ENCODE measurements at regions not wholly inside any gene's neighbourhood (a gene's known extent, or its start where the extent isn't known, plus 50 kb on each side); places are given as distances from the start of the nearest gene placed in this dataset.

DNA sequence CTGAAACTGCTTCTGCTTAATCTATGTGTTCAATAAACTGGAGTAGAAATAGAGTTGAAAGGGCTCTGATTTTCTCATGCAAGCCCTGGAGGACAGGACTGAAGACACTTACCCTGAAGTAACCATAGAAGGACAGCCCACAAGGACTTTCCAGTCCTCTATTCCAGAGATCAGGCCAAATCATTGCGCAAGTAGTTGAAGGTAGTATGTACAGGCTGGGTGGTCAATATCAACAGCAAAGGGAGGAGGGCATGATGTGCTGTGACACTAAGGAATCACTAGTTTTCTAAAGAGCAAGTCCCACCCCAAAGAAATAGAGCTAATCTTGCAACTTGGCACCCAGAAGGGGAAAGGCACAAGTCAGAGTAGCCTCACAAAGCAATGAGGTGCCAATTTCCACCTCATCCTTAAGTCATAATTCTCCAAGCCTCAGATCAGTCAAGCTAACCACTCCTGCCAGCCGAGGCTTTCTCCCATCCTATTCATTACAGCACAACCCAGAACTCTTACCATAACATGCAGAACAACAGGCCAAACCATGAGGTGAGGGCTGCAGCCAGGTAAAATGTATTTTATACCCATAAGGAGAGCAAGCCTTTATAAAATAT is 533.5 kb downstream of the TNS1 start:
- no peak for DNase-seq

DNA sequence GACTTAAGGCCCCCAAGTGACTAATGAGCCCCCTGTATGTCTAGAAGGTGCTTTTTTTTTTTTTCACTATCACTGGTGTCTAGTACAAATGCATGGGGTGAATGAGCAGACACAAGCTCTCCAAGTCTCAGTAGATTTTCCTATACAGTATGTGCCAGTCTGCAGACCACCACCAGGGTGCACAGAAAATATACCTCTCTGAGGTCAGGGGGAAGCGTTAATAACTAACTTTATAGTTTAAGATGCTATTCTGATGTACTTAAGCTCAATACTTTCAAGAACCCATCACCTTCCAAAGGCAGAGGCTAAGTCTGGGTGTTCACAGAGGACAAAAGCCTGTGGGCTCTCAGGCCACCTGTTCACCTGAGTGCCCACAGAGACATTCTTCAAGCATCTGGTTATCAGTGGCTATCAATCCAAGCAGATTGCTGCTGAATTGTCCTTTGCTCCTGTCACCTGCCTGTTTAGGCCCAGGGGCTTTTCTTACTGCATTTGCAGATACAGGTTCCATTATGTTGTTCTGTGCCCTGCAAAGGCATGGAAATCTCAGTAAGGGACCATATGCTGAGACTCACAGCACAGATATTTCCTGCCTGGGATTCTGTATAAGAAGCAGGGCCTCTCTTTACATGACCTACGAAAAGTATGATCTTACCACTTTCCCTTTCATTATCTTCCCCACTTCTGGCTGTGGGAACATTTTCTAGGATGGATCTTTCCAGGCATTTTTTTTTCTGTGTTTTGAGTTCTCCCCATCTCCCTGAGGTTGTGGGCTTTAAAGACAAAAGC is 534.6 kb downstream of the TNS1 start:
- DNase-seq: no peak

DNA sequence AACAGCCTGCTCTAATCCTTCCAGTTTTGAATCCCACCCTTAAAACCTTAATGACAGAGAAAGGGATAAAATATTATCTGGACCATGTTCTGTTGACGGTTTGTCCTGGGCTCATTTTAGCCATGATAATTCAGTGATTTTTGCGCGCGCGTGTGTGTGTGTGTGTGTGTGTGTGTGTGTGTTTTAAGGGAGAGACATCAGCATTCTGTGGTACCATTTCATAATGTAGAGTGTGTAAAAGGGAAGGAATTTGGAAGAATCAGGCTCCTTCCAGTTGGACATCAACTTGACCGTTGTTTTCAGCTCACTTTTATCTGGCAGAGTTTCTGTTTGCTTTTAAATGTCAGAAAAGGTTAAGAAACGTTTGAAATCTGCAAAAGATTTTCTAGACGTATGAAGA is 535.5 kb downstream of the TNS1 start:
- no peak for DNase-seq

DNA sequence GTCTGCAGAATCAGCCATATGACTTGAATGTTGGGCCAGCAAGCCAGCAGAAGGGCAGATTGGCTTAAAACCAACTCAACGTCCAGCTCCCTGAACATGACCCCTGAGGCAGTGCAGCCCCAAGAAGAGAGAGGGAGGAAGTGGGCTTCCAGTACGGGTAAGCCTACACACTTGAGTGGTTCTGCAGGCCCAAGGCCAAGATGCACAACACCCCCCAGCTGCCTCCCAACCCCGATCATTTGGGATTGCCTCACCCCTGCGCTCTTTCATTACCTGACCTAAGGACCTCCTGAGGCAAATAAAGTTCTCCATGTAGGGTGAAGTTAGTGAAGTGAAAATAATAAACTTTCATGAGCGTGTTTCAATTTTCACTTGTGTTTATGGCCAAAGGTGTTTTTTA is 536.0 kb downstream of the TNS1 start:
- DNase-seq: no peak

DNA sequence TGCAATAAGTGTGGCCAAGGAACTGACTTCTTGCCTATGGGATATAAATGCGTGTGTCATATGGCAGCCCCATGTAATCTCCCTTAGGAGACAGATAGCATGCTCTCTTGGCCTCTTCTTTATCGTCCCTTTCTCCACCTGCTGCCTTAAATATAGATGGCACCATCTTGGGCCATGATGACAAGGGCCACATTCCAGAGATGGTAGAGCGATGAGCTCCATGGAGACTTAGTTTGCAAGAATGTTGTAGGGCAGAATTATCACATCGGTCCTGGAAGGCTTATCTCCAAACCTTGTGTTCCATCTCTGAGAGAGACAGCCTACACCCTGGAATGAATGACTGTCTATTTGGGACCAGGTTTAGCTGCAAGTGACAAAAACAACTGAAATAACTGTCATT is 536.7 kb downstream of the TNS1 start:
- DNase-seq: no peak

DNA sequence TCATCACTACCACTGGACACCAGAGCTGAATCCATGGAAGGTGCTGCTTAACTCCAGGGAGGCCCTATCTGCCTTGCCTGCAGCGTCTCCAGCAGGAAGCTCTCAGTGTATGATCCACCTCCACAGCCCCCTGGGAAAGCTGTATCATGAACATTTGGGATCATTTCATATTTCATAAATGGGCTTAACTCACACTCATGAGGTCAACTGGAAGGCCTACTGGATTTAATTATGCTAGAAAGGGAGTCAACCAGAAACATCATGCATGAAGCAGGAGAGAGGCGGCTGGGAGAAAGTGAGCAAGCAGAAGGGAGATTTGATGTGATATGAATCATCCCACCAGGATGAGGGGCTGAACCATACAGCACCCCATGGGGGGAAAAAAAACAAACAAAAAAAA is 537.7 kb downstream of the TNS1 start:
- DNase-seq: no peak

DNA sequence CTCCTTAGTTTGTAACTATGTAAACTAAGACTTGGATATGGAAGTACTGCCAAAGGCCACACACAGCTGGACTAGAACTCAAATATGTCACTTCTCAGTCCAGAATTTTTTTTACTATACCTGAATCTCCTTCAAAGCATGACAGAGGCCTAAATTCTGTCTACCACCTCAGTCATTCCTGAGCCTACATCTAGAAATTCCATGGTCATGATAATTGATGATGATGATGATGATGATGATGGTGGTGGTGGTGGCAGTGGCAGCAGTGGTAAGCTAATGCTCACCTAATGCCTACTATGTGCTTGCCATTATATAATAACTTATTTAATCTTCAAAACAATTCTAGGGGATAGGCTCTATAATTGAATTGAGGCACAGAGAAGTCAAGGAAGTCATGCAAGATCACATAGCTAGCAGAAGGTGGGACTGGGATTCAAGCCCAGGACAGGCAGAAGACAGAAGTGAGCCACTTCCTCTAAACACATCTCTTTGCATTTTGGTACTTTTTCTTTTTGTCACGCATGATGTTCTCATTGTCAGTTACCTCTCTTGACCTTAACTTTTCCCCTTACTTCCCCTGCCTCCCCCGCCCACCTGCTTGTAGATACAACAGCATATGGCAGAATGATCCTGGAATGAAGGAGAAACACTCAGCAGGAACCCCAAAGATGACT is 539.3 kb downstream of the TNS1 start:
- DNase-seq: no peak

DNA sequence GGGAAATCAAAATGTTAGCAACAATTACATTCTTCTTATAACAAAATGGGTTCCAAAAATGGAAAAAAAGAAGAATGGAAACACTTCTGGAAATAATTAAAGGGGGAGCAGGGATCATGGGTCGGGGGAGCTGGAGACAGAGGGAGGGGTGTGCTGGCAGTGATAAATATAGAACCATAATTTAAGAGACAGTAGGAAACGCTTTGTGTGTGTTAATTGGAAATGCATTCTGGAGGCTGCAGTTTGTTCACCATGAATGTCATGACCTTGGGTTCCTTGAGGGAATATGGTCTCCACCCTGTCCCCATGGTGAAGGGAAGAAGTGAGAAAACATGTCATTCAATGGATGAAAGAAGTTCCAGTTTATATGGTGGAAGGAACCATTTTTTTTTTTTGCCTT is 540.7 kb downstream of the TNS1 start:
- no peak for DNase-seq

DNA sequence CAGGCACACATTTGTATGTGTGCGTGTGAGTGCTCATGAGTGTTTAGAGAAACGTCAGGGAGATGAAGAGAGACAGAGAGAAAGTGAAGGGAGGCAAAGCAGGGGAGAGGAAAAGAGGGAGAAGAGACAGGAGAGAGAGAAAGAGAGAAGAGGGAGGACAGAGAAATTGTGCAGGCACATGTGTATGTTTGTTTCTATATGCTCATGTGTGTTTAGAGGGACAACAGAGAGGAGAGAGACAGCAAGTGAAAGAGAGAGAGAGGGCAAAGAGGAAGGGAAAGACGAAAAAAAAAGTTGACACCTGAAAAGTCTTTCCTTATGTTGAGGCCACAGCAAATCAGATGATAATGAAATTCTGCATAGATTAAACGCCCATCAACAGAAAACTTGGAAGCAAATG is 541.1 kb downstream of the TNS1 start:
- DNase-seq: no peak

DNA sequence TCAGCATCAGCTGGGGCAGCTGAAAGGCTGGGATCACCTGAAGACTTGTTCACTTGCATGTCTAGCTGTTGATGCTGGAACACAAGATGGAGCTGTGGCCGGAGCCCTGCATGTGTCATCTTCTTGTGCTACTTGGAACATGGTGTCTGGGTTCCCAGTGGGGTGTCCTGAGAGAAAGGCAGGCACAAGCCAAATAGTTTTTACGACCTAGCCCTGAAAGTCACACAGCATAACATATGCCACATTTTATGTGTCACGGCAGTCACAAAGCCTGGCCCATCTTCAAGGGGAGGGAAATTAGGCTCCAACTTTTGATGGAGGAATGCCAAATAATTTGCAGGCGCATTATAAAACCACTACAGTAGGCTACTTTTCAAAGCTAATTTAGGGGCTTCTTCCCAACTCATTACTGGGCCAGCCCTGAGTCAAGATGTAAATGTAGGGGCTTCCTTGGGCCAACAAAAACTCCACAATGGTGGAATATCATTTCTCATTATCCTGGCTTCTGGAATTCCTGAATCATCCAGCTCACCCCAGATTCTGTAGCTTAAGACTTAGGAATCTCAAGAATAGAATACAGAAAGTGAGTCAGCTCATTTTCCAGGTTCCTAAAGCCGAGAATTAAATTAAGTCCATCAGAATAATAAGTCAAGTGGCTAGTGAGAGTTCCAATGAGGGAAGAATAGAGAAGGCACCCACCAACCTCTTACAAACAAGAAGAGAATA is 543.0 kb downstream of the TNS1 start:
- DNase-seq: no peak

DNA sequence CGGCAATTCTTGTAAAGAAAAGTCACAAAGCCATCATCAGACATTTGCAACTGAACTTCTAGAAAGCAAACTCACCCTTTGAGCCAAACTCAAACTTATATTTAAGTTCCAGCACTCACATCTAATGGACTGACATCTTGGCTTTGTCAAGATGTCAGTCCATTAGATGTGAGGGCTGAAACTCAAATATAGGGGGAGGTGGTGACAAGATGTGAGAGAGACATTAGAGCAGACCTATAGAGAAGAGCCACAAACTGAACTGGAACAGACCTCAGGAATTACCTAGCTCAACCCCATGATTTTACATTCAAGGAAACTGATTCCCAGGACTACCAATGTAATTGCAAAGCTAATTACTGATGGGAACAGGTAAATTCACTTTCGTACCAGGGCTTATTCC is 543.8 kb downstream of the TNS1 start:
- no peak for DNase-seq

DNA sequence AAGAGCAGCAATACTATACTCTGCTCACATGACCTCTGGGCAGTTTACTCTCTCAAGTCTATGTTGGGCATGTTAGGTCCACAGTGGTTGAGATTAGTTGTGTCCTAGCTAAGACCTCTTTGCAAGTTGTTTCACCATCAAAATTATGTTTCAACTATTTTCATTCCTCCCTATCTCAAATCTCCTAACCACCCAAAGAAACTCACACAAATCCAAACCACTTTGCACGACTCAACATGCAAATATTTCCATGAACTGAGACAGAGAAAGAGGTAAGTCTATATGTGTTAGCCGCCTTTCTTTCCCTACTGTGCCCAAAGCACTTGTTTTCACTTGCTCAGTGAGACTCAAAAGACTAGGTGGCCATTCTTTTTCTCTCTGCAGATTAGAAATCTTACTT is 546.8 kb downstream of the TNS1 start:
- no peak for DNase-seq

DNA sequence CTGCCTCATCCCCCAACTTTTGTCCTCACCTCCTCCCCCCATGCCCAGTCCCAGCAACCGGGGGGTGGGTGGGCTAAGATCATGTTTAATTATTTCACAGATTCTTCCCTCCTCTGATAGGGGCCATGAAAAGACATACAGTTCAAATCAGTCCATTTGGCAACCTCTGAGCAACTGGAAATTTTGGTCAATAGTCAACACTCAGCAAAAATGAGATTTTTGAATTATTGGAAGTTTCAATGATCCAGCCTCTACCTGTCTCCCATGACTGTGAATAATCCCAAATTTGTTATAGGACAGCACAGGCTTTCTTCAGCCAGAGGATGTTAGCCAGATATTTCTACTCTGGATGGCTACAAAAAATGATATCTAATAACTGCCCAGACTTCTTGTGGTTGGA is 549.9 kb downstream of the TNS1 start:
- DNase-seq: no peak

DNA sequence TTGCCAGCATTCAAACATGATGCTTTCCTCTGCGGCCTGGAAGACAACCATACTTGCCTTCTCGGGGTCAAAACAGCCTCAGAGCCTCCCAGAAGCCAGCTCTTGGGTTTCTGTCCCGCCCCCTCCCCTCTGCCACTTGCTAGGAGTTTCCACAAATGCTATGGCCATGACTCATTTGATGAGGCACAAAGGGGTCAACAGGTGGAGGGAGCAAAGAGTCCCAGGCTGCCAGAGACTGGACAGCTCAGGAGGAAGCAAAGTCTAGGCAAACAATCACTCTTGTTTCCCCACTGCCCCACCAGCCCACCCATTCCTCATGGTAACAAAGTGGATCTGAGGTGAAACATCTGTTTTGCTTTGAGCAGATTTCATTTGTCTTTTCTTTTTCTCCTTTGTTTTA is 551.1 kb downstream of the TNS1 start:
- no peak for DNase-seq

DNA sequence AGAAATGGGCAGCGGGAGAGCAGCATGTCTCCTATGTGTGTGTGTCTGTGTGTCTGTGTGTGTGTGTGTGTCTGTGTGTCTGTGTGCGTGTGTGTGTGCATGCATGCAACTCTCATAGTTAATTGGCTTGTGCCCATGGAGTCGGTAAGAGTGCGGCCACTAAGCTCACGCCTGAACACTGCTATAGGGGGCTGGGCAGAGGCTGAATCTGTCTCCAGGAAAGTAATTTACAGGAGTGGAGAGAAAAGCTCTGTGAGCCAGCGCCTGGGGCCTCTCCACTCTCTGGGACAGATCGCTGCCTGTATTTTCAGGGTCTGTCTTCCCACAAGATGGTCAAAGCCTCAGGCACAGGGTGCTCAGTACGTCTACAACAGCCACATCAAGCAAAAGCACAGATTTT is 553.4 kb downstream of the TNS1 start:
- no peak for DNase-seq

DNA sequence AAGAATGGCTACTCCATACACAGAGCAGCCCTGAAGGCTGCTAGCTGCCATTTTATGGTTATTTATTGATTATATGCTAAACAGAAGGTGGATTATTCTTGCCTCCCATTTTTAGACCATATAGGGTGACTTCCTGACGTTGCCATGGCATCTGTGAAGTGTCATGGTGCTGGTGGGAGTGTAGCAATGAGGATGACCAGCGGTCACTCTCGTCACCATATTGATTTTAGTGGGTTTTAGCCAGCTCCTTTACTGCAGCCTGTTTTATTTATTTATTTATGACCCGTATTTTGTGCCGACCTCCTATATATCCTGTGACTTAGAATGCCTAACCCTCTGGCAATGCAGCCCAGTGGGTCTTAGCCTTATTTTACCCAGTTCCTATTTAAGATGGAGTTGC is 553.9 kb downstream of the TNS1 start:
- DNase-seq: no peak

DNA sequence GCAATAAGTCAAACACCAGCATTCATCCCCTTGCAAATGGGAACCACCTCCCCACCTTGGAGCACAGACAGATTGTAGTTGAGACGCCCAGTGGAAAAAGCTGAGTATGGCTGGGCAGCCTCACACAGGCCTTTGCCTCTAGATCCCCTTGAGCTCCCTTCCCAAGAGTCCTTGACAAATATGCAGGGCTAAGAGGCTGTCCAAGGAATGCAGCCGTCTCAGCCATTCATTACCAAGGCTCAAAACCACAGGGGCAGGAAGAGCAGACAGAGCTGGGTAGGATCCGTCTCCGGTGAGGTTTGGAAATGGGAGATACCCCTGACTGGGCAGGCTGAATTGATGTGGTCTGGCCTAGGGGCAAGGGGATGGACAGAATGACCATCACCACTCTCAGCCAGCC is 557.1 kb downstream of the TNS1 start:
- DNase-seq: no peak

DNA sequence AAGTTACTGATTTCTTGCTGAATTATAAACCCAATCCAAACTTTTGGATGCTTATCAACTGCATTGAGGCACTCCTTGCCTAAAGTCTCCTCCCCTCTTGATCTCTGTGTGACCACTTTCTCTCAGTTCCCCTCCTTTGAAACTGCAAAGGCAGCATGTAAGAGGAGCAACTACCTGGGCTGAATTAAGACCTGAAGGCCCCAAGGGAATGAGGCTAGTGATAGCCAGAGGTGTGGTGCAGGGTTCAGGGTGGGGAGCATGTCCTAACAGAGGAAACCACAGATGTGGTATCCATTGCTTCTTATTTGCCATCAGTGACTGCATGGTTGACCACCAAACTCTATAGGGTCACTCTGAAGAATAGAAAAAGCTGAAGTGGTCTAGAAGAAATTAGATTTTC is 557.9 kb downstream of the TNS1 start:
- no peak for DNase-seq

DNA sequence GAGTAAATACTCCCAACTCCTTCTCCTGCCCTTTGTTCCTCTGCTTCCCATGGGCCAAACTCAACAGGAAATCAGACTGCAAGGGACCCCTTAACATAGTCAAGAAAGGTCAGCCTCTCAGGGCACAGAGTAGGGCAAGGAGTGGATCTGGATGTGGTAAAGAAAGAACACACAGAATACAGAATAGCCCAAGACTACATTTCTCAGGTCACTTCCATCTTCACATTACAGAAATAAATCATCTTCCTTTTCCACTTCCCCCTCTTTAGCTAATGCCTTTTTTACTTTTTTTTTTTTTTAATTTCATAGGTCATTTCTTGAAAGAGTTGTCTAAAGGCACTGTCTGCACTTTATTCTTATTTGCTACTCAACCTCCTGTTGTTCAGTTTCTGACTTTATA is 558.3 kb downstream of the TNS1 start:
- no peak for DNase-seq

DNA sequence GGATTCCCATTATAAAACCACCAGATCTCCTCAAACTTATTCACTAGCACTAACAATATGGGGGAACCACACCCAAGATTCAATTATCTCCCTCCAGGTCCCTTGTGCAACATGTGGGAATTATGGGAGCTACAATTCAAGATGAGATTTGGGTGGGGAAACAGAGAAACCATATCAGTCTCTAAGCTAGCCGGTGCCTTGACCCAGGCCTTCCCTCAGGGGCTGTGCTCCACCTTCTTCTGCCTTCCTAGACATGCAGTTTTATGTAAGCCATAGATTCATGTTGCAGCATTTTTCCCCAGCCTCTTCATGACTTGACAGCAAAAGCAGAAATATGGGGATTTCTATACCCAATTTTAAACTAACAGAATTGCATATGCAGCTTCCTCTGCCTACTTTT is 559.2 kb downstream of the TNS1 start:
- DNase-seq: no peak

DNA sequence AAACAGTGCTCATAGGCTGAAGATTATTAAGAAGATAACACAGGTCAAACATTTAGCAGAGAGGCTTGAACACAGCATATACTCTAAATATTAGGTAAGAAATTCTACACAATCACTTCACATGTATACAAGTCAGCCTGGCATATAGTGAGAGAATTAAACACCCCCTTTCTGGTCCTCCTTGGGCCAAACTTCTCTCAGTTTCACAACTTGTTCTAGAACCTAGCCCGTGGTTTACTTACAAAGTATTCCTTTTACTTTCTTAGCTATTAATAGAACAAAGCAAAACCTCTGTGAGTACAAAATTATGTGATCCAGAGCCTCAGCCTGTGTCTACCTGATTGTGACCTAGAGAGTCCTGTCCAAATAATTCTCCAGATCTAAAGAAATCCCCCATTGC is 562.8 kb downstream of the TNS1 start:
- no peak for DNase-seq

DNA sequence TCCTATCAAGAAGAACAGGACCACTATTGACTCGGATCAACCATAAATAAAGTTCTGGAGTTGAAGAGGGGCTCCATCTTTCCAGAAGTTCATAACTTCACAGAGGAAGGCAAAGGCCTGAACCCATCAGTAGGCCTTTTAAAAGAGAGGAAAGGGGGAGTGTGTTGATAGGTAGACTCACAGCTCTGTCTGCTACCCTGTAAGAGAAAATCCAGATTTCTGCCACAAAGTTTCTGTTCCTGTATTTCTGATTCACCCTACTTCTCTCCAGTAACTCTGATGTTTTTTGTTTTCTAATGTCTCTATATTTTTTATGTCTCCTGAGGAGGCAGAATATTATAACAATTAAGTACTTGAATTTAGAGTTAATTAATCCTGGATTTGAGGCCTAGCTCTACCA is 564.0 kb downstream of the TNS1 start:
- no peak for DNase-seq

DNA sequence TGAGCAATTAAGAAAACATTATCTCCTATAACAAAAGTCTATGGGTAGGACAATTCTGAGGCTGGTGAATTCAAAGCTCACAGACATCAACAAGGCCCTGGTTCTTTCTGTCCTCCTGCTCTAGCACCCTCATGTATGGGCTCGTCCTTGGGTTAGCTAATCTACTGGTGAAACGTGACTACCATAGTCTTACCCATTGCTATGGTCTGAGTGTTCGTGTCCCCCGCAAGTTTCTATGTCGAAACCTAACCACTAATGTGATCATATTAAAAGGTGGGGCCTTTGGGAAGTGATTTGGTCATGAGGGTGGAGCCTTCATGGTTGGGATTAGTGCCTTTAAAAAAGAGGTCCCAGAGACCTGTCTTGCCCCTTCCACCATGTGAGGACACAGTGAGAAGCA is 564.7 kb downstream of the TNS1 start:
- no peak for DNase-seq
